ENCODE measurements at regions not wholly inside any gene's neighbourhood (a gene's known extent, or its start where the extent isn't known, plus 50 kb on each side); places are given as distances from the start of the nearest gene placed in this dataset.

DNA sequence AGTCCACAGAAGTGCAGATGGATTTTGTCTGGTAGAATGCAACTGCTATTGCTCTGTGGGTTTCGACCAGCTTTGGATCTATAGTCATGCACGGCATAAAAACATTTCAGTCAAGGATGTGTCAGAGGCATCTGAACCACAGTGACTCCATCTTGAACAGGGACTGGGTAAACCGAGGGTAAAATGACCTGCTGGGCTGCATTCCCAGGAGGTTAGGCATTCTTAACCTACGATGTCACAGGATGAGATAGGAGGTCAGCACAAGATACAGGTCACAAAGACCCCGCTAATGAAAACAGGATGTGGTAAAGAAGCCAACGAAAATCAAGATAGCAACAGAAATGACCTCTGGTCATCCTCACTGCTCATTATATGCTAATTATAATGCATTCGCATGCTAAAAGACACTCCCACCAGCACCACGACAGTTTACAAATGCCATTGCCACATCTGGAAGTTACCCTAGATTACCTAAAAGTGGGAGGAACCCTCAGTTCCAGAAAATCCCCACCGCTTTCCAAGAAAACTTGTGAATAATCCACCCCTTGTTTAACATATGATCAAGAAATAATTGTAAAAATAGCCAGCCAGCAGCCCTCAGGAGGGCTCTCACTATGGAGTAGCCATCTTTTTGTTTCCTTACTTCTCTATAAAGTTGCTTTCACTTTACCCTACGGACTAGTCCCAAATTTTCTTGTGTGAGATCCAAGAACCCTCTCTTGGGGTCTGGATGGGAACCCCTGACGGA lies 50.7 kb upstream of the CPXM2 start:
- Histone ChIP-seq H3K4me1 (no peaks in the 10 kb centered on the region), H3K27ac (no peak overlapping the region), H3K36me3 (no peaks in the 10 kb centered on the region), H3K4me3 (no peak overlapping the region), H3K9me3 (no peaks in the 10 kb centered on the region), H3K27me3 (no peaks in the 10 kb centered on the region)
- ATAC-seq (ENCODE audit: low FRiP score in 2 of 2) (no peak), DNase-seq (no peak)
- TF ChIP-seq, protein P1, sequence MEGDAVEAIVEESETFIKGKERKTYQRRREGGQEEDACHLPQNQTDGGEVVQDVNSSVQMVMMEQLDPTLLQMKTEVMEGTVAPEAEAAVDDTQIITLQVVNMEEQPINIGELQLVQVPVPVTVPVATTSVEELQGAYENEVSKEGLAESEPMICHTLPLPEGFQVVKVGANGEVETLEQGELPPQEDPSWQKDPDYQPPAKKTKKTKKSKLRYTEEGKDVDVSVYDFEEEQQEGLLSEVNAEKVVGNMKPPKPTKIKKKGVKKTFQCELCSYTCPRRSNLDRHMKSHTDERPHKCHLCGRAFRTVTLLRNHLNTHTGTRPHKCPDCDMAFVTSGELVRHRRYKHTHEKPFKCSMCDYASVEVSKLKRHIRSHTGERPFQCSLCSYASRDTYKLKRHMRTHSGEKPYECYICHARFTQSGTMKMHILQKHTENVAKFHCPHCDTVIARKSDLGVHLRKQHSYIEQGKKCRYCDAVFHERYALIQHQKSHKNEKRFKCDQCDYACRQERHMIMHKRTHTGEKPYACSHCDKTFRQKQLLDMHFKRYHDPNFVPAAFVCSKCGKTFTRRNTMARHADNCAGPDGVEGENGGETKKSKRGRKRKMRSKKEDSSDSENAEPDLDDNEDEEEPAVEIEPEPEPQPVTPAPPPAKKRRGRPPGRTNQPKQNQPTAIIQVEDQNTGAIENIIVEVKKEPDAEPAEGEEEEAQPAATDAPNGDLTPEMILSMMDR (IDR thresholded peaks at IDR 0.05): no peak
- TF ChIP-seq POLR2AphosphoS5 (IDR thresholded peaks at IDR 0.05): no peak
- 52 to 53% methylated on average over 11 of the region's 11 CpGs for WGBS, 2 donors
